D721Med (cell line): ENCODE measurements at regions not wholly inside any gene's neighbourhood (a gene's known extent, or its start where the extent isn't known, plus 50 kb on each side); places are given as distances from the start of the nearest gene placed in this dataset.

ENCODE experiments used
- DNase-seq: peaks from one replicate; pipeline ENCODE4 v3.0.0; 2011; ENCODE audit warnings: low spot score; ENCODE audit not compliant: insufficient read length
- FAIRE-seq: peaks from 2 replicates; lab custom pipeline; 2011; peaks lifted over from hg19 to GRCh38; lab: Jason Lieb, UNC
- CTCF ChIP-seq: IDR thresholded peaks from 2 replicates; pipeline ENCODE4 v1.5.1; 2012; ENCODE audit warnings: mild to moderate bottlenecking, control low read depth; ENCODE audit not compliant: insufficient read depth; ENCODE audit errors: missing control alignments

- FAIRE-seq = no peak
Observed at GRCh38 chr15:54854667-54855066, 342.1 kb downstream of the RSL24D1 start.

GRCh38 chr15:54850101-54850500, 346.6 kb downstream of the RSL24D1 start:
- no peak for DNase-seq
- no peak for TF ChIP-seq CTCF
- no peak for FAIRE-seq

More at GRCh38 chr15:54854667-54855066, 342.1 kb downstream of the RSL24D1 start:
- no peak for TF ChIP-seq CTCF
- DNase-seq = no peak

GRCh38 chr15:54843006-54843405, 353.7 kb downstream of the RSL24D1 start:
- FAIRE-seq = no peak
- no peak for DNase-seq
- TF ChIP-seq CTCF = no peak

GRCh38 chr15:54841701-54842305, 354.9 kb downstream of the RSL24D1 start:
- no peak for TF ChIP-seq CTCF
- no peak for DNase-seq
- no peak for FAIRE-seq

- FAIRE-seq = no peak
- no peak for DNase-seq
- TF ChIP-seq CTCF = no peak
Observed at GRCh38 chr15:54840621-54841398, 355.9 kb downstream of the RSL24D1 start.

- DNase-seq (no peak), FAIRE-seq (no peak)
- TF ChIP-seq CTCF = no peak
Observed at GRCh38 chr15:54839379-54839778, 357.4 kb downstream of the RSL24D1 start.

GRCh38 chr15:54836052-54836795, 360.5 kb downstream of the RSL24D1 start:
- no peak for FAIRE-seq
- DNase-seq = no peak
- no peak for TF ChIP-seq CTCF
